Stimulated activated CD4-positive, alpha-beta T cell treated with anti-CD3 and anti-CD28 coated beads, TNF-alpha, amount 100 ng/mL, for 4 hours (primary cell): ENCODE measurements at regions not wholly inside any gene's neighbourhood (a gene's known extent, or its start where the extent isn't known, plus 50 kb on each side); places are given as distances from the start of the nearest gene placed in this dataset.

Source experiments
- DNase-seq, 3 experiments: peaks; one replicate each; pipeline ENCODE4 v3.0.0-alpha.2; 2020; ENCODE audit warnings: low read depth in 3 of 3

- no peak for DNase-seq
Measured at GRCh38 chrX:15191830-15192229, 78.1 kb downstream of the ASB9 start.

- DNase-seq = no peak
Measured at GRCh38 chrX:15188039-15188438, 81.8 kb downstream of the ASB9 start.

GRCh38 chrX:15177316-15177715, 92.6 kb downstream of the ASB9 start:
- no peak for DNase-seq

- DNase-seq = no peak
Measured at GRCh38 chrX:15173411-15173810, 96.5 kb downstream of the ASB9 start.

GRCh38 chrX:15170927-15171326, 99.0 kb downstream of the ASB9 start:
- no peak for DNase-seq

- DNase-seq = no peak
Measured at GRCh38 chrX:15167826-15168225, 102.1 kb downstream of the ASB9 start.

GRCh38 chrX:15165832-15166231, 104.1 kb downstream of the ASB9 start:
- no peak for DNase-seq

- no peak for DNase-seq
Measured at GRCh38 chrX:15163131-15163530, 106.8 kb downstream of the ASB9 start.

- no peak for DNase-seq
Measured at GRCh38 chrX:15160558-15161095, 109.3 kb downstream of the ASB9 start.

- no peak for DNase-seq
Measured at GRCh38 chrX:15158736-15159406, 111.0 kb downstream of the ASB9 start.

GRCh38 chrX:15158350-15158735, 111.5 kb downstream of the ASB9 start:
- DNase-seq = no peak

- DNase-seq = no peak
Measured at GRCh38 chrX:15157624-15158023, 112.3 kb downstream of the ASB9 start.

GRCh38 chrX:15151267-15152186, 118.4 kb downstream of the ASB9 start:
- peak; percentile 7 to 27 (median 19) for DNase-seq

GRCh38 chrX:15150586-15150985, 119.3 kb downstream of the ASB9 start:
- no peak for DNase-seq

- no peak for DNase-seq
Measured at GRCh38 chrX:15146515-15146914, 123.4 kb downstream of the ASB9 start.

GRCh38 chrX:15143825-15144121, 126.1 kb downstream of the ASB9 start:
- DNase-seq = no peak

GRCh38 chrX:15143050-15143824, 126.6 kb downstream of the ASB9 start:
- peak in 2 of 3 experiments; percentile 19 to 25 for DNase-seq

- no peak for DNase-seq
Measured at GRCh38 chrX:15142084-15142715, 127.7 kb downstream of the ASB9 start.

GRCh38 chrX:15136795-15137194, 133.1 kb downstream of the ASB9 start:
- DNase-seq = no peak

GRCh38 chrX:15129412-15129811, 140.5 kb downstream of the ASB9 start:
- no peak for DNase-seq

GRCh38 chrX:15128861-15129260, 141.0 kb downstream of the ASB9 start:
- DNase-seq = no peak

GRCh38 chrX:15127010-15127409, 142.9 kb downstream of the ASB9 start:
- DNase-seq = no peak
